ENCODE measurements at regions not wholly inside any gene's neighbourhood (a gene's known extent, or its start where the extent isn't known, plus 50 kb on each side); places are given as distances from the start of the nearest gene placed in this dataset.

DNA sequence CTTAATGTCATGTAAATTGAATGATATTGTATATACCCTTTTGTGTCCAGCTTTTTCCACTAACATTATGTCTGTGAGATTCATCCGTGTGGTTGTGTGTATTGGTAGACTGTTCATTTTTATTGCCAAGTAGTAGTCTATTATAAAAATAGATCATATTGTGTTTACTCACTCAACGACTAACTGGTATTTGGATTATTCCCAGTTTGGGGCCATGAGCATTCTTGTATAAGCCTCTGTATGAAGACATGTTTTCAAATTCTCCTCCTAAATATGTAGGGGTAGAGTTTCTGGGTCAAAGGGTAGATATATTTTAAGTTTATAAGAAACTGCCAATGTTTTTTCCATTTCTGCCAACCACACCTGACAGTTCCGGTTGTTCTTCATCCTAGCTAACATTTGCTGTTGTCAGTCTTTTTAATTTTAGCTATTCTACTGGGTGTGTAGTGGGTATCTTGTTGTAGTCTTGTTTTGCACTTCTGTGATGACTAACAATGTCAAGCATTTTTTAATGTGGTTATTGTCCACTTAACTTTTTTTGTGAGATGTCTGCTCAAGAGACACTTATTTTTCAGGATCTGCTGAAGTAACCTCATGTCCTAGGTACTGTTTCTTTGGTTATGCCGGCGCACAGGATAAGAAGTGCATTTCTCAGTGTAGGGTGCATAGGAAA is 93.2 kb downstream of the DACT1 start (continued):
- TF ChIP-seq, protein P1, sequence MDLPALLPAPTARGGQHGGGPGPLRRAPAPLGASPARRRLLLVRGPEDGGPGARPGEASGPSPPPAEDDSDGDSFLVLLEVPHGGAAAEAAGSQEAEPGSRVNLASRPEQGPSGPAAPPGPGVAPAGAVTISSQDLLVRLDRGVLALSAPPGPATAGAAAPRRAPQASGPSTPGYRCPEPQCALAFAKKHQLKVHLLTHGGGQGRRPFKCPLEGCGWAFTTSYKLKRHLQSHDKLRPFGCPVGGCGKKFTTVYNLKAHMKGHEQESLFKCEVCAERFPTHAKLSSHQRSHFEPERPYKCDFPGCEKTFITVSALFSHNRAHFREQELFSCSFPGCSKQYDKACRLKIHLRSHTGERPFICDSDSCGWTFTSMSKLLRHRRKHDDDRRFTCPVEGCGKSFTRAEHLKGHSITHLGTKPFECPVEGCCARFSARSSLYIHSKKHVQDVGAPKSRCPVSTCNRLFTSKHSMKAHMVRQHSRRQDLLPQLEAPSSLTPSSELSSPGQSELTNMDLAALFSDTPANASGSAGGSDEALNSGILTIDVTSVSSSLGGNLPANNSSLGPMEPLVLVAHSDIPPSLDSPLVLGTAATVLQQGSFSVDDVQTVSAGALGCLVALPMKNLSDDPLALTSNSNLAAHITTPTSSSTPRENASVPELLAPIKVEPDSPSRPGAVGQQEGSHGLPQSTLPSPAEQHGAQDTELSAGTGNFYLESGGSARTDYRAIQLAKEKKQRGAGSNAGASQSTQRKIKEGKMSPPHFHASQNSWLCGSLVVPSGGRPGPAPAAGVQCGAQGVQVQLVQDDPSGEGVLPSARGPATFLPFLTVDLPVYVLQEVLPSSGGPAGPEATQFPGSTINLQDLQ (CRISPR knock-in tag; IDR thresholded peaks at IDR 0.05) = no peak
- TF ChIP-seq ZNF296 (CRISPR knock-in tag; conservative IDR thresholded peaks at IDR 0.05) (no peak), RBM22 (optimal IDR thresholded peaks at IDR 0.05; ENCODE audit: low read length) (no peak), ZFX (CRISPR knock-in tag; IDR thresholded peaks at IDR 0.05; ENCODE audit: low read depth) (no peak), JARID2 (CRISPR knock-in tag; IDR thresholded peaks at IDR 0.05; ENCODE audit: insufficient replicate concordance) (no peak)
- TF ChIP-seq, protein P2, sequence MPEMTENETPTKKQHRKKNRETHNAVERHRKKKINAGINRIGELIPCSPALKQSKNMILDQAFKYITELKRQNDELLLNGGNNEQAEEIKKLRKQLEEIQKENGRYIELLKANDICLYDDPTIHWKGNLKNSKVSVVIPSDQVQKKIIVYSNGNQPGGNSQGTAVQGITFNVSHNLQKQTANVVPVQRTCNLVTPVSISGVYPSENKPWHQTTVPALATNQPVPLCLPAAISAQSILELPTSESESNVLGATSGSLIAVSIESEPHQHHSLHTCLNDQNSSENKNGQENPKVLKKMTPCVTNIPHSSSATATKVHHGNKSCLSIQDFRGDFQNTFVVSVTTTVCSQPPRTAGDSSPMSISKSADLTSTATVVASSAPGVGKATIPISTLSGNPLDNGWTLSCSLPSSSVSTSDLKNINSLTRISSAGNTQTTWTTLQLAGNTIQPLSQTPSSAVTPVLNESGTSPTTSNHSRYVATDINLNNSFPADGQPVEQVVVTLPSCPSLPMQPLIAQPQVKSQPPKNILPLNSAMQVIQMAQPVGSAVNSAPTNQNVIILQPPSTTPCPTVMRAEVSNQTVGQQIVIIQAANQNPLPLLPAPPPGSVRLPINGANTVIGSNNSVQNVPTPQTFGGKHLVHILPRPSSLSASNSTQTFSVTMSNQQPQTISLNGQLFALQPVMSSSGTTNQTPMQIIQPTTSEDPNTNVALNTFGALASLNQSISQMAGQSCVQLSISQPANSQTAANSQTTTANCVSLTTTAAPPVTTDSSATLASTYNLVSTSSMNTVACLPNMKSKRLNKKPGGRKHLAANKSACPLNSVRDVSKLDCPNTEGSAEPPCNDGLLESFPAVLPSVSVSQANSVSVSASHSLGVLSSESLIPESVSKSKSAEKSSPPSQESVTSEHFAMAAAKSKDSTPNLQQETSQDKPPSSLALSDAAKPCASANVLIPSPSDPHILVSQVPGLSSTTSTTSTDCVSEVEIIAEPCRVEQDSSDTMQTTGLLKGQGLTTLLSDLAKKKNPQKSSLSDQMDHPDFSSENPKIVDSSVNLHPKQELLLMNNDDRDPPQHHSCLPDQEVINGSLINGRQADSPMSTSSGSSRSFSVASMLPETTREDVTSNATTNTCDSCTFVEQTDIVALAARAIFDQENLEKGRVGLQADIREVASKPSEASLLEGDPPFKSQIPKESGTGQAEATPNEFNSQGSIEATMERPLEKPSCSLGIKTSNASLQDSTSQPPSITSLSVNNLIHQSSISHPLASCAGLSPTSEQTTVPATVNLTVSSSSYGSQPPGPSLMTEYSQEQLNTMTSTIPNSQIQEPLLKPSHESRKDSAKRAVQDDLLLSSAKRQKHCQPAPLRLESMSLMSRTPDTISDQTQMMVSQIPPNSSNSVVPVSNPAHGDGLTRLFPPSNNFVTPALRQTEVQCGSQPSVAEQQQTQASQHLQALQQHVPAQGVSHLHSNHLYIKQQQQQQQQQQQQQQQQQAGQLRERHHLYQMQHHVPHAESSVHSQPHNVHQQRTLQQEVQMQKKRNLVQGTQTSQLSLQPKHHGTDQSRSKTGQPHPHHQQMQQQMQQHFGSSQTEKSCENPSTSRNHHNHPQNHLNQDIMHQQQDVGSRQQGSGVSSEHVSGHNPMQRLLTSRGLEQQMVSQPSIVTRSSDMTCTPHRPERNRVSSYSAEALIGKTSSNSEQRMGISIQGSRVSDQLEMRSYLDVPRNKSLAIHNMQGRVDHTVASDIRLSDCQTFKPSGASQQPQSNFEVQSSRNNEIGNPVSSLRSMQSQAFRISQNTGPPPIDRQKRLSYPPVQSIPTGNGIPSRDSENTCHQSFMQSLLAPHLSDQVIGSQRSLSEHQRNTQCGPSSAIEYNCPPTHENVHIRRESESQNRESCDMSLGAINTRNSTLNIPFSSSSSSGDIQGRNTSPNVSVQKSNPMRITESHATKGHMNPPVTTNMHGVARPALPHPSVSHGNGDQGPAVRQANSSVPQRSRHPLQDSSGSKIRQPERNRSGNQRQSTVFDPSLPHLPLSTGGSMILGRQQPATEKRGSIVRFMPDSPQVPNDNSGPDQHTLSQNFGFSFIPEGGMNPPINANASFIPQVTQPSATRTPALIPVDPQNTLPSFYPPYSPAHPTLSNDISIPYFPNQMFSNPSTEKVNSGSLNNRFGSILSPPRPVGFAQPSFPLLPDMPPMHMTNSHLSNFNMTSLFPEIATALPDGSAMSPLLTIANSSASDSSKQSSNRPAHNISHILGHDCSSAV (CRISPR knock-in tag; IDR thresholded peaks at IDR 0.05; ENCODE audit: borderline replicate concordance) = no peak
- TF ChIP-seq, protein P3, sequence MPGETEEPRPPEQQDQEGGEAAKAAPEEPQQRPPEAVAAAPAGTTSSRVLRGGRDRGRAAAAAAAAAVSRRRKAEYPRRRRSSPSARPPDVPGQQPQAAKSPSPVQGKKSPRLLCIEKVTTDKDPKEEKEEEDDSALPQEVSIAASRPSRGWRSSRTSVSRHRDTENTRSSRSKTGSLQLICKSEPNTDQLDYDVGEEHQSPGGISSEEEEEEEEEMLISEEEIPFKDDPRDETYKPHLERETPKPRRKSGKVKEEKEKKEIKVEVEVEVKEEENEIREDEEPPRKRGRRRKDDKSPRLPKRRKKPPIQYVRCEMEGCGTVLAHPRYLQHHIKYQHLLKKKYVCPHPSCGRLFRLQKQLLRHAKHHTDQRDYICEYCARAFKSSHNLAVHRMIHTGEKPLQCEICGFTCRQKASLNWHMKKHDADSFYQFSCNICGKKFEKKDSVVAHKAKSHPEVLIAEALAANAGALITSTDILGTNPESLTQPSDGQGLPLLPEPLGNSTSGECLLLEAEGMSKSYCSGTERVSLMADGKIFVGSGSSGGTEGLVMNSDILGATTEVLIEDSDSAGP (CRISPR knock-in tag; IDR thresholded peaks at IDR 0.05; ENCODE audit: borderline replicate concordance) = no peak
- TF ChIP-seq, protein P4, sequence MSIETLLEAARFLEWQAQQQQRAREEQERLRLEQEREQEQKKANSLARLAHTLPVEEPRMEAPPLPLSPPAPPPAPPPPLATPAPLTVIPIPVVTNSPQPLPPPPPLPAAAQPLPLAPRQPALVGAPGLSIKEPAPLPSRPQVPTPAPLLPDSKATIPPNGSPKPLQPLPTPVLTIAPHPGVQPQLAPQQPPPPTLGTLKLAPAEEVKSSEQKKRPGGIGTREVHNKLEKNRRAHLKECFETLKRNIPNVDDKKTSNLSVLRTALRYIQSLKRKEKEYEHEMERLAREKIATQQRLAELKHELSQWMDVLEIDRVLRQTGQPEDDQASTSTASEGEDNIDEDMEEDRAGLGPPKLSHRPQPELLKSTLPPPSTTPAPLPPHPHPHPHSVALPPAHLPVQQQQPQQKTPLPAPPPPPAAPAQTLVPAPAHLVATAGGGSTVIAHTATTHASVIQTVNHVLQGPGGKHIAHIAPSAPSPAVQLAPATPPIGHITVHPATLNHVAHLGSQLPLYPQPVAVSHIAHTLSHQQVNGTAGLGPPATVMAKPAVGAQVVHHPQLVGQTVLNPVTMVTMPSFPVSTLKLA (IDR thresholded peaks at IDR 0.05) = no peak

Measured in HepG2 (cell line).